GM23248 (cell line): ENCODE measurements at regions not wholly inside any gene's neighbourhood (a gene's known extent, or its start where the extent isn't known, plus 50 kb on each side); places are given as distances from the start of the nearest gene placed in this dataset.

ENCODE experiments used
- EZH2 ChIP-seq: fragments of 200-600 bp; sonication (generic); IDR thresholded peaks from 2 replicates; pipeline ENCODE4 v1.6.1; 2018; ENCODE audit warnings: antibody characterized with exemption, mild to moderate bottlenecking; ENCODE audit not compliant: insufficient read depth, poor library complexity, severe bottlenecking
- EZH2phosphoT487 ChIP-seq: fragments of 200-600 bp; sonication (generic); IDR thresholded peaks from 2 replicates; pipeline ENCODE4 v1.6.1; 2018; ENCODE audit warnings: antibody characterized with exemption, moderate library complexity, mild to moderate bottlenecking, low read depth; ENCODE audit not compliant: insufficient read depth

- TF ChIP-seq EZH2 (no peak), EZH2phosphoT487 (no peak)
Observed at GRCh38 chr9:17958363-17958762, 379.5 kb downstream of the SH3GL2 start.
